NCI-H146 treated with DMSO at 0.1 percent for 48 hours (cell line): ENCODE measurements at regions not wholly inside any gene's neighbourhood (a gene's known extent, or its start where the extent isn't known, plus 50 kb on each side); places are given as distances from the start of the nearest gene placed in this dataset.
"Not testable (repeated sequence)": the region's sequence is repeated elsewhere in the genome, so short reads cannot be mapped to it uniquely, and the experiment has no call there.

Source experiments
- DNase-seq: peaks from one replicate; lab custom pipeline; 2025; ENCODE audit not compliant: unreplicated experiment; lab: John Stamatoyannopoulos, UW

DNA sequence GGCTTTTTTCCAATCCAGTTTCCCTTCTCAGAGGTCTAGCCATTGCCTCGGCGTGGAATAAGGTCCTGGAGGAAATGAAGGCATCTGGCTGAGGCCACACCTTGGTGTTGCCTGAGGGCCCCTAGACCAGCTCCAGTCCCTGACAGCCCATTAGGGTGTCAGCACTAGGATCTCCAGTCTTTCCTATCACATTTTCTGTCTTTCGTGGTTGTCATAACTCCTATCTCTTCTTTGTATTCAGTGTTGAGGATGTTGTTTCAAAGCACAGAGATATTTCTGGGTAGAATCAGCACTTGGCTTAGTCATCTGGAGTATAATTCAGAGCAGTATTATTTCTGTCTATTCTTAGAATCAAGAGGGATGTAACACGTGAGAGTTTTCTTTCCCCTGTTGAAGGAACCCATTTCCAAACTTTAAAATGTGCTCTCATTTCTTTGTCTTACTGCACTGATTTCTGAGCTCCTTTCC is 844.3 kb downstream of the KCNT2 start:
- no peak for DNase-seq

DNA sequence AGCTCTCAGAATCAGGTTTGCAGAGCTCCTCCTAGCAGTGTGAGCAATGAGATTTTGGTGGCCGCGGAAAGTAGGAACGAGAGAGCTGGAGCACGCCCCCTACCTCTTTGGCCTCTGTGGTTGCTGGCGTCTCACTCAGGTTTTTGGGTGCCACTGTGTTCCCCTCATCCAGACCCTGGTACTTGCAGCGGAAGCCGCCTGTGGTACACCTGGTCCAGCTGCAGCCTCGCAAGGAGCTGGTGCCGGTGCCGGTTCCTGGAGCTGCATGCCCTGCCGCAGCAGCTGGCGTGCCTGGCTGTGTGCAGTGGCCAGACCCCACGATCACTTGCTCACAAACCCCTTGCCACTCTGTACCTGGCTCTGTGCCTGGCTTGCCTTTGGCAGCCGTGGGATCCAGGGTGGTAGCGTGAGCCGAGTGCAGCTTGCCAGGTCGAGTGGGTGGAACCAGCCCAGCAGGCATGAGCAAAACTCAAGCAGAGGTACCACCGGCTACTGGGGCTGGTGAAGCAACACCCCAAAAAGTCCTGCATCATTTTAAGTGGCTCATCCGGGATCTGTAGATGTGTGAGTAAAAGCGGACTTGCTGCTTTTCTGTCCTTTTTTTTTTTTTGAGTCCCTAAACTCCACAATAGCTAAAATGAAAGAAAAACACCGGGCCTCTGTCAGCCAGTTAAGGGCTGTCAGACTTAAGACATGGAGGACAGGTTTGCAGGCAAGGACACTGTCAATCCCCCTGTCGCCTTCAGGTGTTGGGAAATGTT is 844.9 kb downstream of the KCNT2 start:
- no peak for DNase-seq

DNA sequence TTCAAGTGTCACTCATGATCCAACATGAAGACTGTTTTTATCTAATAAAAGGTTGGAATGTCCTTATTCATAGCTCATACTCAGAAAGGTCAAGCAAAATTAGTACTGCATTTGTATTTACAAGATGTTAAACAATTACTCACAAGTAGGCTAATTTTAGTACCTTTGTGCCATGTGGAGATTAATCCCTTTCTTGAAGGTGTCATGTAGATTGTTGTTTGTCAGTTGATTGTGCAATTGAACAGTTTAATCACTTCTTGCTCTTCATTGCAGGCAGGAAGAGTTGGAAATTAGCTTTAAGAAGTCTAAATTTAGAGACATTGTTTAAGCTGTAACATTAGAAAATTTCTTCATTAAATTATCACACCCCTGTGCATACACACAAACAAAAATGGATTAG is 847.1 kb downstream of the KCNT2 start:
- no peak for DNase-seq

DNA sequence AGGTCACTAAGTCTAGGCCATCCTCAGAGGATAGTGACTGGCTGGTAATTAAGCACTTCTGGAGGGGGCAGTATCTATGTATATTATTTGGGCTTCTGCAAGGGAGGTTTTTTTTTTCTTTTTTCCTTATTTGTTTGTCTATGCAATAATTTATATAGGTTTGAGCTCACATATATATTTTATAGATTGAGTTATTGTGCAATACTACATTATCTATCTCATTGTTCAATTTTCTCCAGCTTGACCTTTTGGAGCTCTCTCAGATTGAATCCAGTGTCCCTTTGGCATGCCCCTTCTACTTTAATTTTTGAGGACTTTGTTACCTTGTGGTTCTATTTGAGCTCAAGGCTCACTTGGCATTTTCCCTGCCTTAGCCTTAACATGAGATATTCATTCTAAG is 852.1 kb downstream of the KCNT2 start:
- DNase-seq, result no peak

DNA sequence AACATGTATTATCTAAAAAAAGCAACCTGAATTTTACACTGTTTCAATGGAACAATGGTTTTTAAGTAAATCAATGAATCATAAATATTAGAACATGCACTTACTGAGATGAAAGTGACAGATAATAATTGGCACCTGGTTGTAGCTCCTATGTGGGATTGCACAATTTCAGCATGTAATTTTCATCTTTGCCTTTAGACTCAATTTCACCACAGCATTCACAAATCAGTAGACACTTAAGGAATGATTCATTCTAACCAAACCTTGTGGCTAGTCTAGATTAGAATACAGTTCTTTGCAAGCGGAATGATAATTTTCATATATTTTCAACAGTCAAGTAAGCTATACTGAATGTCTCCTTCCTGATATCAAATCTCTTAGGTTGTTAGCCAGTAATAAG is 853.4 kb downstream of the KCNT2 start:
- no peak for DNase-seq

DNA sequence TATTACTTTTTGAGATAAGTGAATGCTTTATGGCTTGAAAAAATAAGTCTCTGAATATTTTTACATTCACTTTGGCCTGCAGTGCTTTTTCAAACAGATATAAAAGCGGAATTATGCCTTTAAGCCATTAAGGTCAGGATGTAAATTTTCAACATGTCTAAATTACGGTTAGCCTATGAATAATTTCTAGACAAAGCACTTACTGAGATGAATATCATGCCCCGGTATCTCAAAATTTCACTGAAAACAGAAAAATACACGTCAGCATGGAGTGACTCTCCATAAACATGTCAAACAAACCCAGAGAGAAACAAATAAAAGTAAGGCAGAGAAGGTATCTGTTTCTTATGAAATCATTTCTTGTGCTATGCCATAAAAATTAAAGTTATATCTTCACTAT is 853.9 kb downstream of the KCNT2 start:
- no peak for DNase-seq

DNA sequence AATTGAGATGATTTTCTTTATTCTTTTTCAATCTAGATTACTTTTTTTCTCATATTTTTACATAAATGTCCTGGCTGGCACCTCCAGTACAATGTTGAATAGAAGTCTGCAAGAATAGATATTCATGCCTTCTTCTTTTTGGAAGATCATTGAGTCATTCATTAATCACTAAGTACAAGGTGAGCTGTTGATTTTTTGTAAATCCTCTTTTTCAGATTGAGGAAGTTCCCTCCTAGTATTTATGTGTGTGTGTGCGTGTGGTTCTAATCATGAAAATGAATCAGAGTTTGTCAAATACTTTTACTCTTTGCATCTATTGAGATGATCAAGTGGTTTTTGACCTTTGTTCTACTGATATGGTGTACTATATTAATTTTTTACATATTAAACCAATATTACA is 859.3 kb downstream of the KCNT2 start:
- DNase-seq, result no peak

DNA sequence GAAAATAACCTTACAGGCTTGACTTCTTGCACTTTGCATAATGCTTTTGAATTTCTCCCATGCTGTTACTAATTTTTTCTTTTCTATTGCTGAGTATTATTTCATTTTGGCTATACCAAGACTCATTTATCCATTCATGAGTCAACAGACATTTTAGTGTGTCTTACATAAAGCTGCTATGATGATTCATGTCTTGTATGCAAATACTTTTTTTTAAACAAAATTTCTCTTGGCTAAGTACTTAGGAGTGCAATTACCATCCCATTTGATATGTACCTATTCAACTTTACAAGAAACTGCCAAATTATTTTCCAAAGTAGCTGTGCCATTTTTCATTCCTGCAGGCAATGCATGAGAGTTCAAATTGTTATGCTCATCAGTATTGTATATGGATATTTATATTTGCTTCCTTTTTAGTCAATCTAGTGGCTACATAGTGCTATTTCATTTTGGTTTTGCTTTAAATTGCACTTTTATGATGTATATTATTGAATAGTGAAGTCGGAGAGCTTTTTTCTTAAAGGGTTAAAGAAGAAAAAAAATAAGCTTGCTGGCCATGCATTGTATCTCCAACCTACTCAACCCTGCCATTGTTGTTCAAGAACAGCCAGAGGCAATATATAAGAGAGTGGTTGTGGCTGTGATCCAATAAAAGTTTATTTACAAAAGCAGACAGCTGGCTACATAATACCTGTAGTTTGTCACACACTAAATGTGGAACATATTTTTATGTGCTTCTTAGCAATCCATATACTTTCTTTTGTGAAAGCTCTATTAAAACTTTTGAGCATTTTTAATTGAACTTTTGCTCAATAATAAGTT is 862.8 kb downstream of the KCNT2 start:
- no peak for DNase-seq

DNA sequence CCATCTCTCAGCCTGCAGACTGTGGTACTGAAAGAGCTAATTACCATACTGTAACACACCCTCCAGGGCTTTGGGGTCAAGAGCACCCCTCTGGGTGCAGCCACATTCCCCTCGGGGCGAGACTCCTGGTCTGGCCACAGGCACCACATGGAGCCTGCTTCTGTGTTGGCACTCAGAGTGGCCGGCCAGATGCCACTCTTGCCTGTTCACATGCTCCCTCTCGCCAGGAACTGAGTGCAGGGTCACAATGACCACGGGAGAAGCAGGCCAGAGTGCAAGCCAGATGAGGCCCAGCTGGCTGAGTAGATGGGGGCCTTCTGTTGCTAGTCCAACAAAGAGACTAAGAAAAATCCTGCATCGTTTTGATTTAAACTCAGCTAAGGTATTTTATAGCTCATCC is 864.0 kb downstream of the KCNT2 start:
- DNase-seq, result no peak

DNA sequence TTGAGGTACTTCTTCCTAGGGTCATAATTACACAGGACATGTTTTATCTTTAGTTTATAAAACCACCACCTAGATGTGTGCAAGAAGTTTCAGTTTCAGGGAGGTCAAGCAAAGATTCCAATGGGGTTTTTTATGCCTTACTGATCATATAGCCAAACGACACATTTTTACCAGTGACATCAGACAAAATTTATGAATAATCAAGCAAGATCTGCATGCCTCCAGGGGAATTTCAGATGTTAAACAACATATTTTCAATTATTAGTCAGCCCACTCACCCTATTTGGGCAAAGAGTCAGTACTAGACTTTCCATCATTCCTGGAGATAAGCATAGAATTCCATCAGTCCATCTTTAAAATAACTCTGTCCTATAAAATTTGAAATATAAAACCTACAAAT is 867.4 kb downstream of the KCNT2 start:
- DNase-seq, result no peak

DNA sequence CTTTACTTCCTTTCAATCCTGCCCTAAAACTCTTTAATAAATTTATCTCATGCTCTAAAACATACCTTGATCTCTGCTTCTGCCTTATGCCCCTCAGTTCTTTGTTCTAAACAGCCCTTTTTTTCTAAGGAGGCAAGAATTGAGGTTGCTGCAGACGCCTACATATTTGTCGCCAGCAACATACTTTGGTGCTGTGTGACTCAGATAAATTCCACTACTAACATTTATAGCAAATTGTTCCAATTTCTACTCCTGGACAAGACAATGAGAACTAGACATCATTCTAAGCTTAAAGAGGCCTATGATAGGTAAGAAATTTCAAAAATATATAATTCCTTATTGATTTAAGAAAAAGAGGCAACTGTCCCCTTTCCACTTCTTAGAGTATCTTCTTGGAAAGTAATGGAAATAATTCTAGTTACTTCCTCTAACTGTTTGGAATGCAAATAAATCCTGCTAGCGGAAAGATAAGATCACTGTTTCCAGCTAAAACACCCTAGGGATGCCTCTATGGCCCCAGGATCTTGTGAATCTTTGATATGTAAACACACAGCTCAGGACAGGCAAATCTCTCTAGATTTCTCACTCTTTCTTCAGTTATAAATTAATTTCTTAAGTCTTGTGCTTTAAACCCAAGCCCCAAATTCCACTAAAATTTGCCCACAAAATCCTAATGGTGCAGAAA is 869.1 kb downstream of the KCNT2 start:
- no peak for DNase-seq

DNA sequence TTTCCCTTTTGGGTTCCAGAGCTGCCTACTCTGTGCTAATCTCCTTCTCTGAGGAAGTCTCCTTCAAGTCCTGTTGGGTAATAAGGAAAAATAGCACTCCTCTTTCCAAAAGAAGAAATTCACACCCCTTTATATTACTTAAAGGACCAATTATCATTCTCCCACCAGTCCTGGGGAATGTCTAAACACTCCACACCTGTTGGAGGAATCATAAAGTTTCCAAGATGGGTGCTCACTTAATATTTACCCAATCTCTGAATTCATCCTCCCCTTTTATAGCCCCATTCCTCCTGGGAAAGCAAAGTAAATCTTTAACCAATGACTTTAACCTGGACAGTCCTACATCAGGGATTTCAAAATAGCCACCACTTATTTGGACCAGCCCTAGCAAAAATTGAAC is 873.1 kb downstream of the KCNT2 start:
- no peak for DNase-seq

DNA sequence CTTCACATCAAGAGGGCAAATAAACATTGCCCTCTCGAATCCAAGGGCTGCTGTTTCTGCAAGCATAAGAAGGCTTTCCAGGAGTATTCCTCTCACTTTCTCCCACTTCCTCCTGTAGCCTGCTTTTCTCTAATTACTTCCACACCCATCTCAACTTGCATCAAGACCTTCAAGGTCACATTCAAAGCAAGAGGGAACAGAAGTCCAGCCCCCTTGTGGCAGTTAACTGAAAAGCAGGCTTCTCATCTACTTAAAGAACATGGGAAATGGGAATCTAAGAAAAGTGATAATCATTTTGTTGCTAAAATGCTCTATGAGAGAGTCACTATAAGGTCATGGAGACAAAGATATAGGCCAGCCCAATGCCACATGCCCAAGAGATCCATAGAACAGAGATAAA is 874.4 kb downstream of the KCNT2 start:
- DNase-seq, result no peak

DNA sequence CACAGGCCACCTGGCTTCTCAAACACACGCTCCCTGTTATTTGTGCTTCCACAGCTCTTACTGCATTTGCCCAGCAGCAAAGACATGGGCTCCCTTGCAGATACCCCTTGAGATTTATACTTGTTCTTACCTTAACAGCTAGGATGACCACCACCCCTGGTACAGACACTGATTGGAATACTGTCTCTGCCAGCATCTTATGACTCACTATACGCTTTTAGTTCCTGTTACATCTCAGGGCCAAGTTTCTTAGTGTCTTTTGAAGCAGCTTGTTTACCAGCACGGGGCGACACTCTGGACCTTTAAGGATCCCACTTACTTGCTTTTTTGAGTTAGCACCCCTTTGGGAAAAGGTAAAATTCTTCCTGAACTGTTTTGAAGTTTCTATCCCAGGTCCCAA is 874.8 kb downstream of the KCNT2 start:
- DNase-seq, result no peak

DNA sequence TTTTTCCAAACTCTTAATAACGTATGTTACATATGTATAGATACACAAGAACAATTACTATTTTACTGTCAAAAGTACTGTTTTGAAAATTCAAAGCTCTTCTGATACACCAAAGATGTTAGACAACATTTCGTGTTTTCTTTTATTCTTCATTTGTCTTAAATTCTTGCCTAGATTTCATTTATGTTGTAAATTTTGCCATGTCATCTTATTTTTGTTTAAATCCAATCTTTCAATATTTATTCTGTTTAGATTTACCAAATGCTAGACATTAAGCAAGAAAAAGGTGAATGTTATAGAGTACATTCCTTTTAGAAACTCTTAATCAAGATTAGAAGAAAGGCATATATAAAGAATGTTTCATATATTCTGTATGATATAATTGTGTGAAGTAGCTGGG is 876.9 kb downstream of the KCNT2 start:
- no peak for DNase-seq

DNA sequence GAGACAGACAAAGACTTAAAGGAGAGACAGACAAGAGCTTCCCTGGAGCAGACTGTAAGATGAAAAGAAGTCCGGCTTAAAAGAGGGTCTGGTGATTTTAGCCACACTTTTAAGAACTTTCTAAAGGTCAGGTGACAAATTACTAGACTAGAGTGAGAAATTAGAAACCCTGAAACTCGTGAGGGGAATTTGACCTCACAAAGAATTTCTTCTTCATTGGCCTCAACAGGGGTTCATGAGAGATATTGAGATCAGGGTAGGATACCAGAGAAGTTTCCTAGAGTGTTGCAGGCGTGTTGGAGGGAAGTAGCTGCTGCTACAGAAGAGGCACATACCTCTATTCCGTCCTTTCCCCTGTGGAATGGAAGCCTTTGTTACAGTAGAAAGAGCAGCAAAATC is 884.4 kb downstream of the KCNT2 start:
- no peak for DNase-seq

DNA sequence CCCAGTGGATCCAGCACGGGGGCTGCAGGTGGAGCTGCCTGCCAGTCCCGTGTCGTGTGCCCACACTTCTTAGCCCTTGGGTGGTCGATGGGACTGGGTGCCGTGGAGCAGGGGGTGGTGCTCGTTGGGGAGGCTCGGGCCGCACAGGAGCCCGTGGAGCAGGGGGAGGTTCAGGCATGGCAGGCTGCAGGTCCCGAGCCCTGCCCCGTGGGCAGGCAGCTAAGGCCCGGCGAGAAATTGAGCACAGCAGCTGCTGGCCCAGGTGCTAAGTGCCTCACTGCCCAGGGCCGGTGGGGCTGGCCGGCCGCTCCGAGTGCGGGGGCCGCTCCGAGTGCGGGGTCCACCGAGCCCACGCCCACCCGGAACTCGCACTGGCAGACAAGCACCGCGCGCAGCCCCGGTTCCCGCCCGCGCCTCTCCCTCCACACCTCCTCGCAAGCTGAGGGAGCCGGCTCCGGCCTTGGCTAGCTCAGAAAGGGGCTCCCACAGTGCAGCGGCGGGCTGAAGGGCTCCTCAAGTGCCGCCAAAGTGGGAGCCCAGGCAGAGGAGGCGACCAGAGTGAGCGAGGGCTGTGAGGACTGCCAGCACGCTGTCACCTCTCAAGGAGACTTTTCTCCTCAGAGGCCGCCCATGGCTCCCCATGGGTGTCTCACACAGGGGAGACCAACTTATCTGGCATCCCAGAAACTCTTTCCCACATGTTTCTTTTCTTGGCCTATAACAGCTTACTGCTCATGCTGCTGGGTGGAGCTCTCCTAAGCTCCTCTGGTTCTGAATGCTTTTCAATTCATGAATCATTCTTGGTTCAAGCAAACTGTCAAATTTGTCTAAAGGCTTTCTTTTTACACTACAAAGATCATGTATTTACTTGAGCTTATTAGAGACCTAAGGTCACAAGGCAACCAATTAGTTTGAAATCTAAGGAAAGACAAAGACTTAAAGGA is 885.1 kb downstream of the KCNT2 start:
- DNase-seq, result not testable (repeated sequence)

DNA sequence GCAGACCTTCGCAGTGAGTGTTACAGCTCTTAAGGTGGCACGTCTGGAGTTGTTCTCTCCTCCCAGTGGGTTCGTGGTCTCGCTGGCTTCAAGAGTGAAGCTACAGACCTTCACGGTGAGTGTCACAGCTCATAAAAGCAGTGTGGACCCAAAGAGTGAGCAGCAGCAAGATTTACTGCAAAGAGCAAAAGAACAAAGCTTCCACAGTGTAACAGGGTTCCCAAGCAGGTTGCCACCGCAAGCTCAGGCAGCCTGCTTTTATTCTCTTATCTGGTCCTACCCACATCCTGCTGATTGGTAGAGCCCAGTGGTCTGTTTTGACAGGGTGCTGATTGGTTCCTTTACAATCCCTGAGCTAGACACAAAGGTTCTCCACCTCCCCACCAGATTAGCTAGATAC is 886.1 kb downstream of the KCNT2 start:
- DNase-seq, result not testable (repeated sequence)

DNA sequence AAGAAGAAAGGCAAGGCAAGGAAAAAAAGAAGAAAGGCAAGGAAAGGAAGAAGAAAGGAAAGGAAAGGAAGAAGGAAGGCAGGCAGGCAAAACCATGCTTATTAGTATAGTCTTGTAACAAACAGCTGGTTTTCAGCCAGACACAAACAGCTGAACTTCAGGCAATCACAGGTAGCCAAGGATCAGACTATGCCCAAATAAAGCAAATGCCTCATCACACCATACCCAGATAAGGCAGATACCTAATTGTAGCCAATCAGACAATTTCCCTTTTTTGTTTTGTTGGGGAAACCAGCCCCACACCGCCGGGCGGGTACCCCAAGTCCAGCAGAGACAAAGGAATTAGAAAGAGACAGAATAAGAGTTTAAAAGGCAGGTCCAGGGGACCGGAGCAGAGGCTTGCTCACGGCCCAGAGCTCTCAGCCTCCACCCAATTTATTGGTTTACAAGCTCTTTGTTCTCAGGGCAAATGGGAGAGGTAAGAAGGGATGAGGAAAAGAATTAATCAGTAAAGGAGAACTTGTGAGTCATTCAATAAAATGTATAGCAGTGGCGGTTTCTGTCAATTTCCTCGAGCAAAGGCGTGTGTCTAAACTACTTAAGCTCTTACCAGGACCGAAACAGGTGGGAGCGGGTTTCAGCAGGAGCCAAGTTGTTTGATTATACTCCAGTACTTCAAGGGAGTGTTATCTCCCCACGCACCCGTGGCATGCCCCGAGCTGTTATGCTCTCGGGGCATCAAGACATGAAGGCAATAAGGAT is 886.8 kb downstream of the KCNT2 start:
- no peak for DNase-seq

DNA sequence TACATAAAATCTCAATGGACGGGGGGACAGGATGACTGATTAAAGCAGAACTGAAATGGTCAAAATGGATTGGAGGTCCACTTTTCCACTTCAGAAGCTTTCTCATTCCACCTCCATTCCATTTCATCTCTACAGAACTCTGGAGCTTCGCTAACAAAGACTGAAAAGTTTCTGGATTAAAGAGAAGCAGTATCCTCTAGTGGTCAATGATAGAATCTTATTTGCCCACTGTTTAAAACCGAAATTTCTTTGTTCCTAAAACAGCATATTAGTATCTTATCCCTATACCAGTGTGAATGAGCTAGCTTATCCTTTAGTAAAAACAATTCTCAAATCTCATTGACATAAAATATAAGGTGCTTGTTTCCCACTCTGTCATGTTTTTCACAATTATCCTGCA is 890.6 kb downstream of the KCNT2 start:
- no peak for DNase-seq
